T-cell (primary cell): ENCODE measurements at regions not wholly inside any gene's neighbourhood (a gene's known extent, or its start where the extent isn't known, plus 50 kb on each side); places are given as distances from the start of the nearest gene placed in this dataset.

Source experiments
- ATAC-seq, 4 experiments: fragments of 200-7000 bp in 3 of 4; fragments of 150-1000 bp in 1 of 4; cut with Tn5 transposase; replicated peaks in 1 of 4; 1 replicate in 3 of 4; 2 replicates in 1 of 4; pipeline ENCODE4 v1.10.0; 2021; ENCODE audit warnings: moderate library complexity in 3 of 4, mild to moderate bottlenecking in 2 of 4, moderate number of reproducible peaks in 1 of 4
- CTCF ChIA-PET, 2 donors: fragments of 300-600 bp; sonication (Branson Sonifier 250); formaldehyde crosslinking; loops; one replicate each; lab custom pipeline; 2022; ENCODE audit warnings: antibody characterized with exemption in 2 of 2; lab: Charles Lee
- POLR2A ChIA-PET, 2 donors: fragments of 300-600 bp; sonication (Branson Sonifier 250); formaldehyde crosslinking; loops; one replicate each; lab custom pipeline; 2022; ENCODE audit warnings: antibody characterized with exemption in 2 of 2; lab: Charles Lee
- DNase-seq, 35 experiments: peaks; one replicate each; pipeline versions ENCODE4 v3.0.0 to v3.0.0-alpha.2; 2013 to 2023
- H3K27ac ChIP-seq: one replicate; pipeline ENCODE4 v1.5.1; 2013; ENCODE audit warnings: low read length
- H3K27me3 ChIP-seq, 2 experiments: replicated peaks in 1 of 2; 1 replicate in 1 of 2; 2 replicates in 1 of 2; pipeline versions ENCODE4 v1.6.1 to v1.7.0; 2013; ENCODE audit warnings: low read length in 1 of 2, mixed read lengths in 1 of 2; ENCODE audit not compliant: control insufficient read depth in 2 of 2, insufficient read depth in 2 of 2; ENCODE audit errors: extremely low read depth in 1 of 2
- H3K36me3 ChIP-seq, 2 donors: 1 replicate in 1 of 2; 2 replicates in 1 of 2; pipeline versions ENCODE4 v1.6.1 to v1.7.0; 2013; ENCODE audit warnings: low read length in 1 of 2; ENCODE audit not compliant: control insufficient read depth in 2 of 2, insufficient read depth in 1 of 2; ENCODE audit errors: extremely low read depth in 1 of 2
- H3K4me1 ChIP-seq, 2 experiments: 1 replicate in 1 of 2; 2 replicates in 1 of 2; pipeline versions ENCODE4 v1.6.1 to v1.7.0; 2013; ENCODE audit warnings: low read length in 2 of 2, mixed read lengths in 1 of 2; ENCODE audit not compliant: insufficient read depth in 2 of 2, control insufficient read depth in 1 of 2; ENCODE audit errors: extremely low read depth in 1 of 2
- H3K4me3 ChIP-seq, 2 donors: 1 replicate in 1 of 2; 2 replicates in 1 of 2; pipeline versions ENCODE4 v1.5.1 to v1.7.0; 2013; ENCODE audit warnings: mild to moderate bottlenecking in 2 of 2, low read length in 1 of 2, moderate library complexity in 1 of 2; ENCODE audit not compliant: control insufficient read depth in 1 of 2; ENCODE audit errors: extremely low read depth in 1 of 2
- H3K9me3 ChIP-seq: 2 replicates; pipeline ENCODE4 v1.7.0; 2013
- H3K27ac Mint-ChIP-seq, 2 donors: one replicate each; pipeline ENCODE4 v1.8.0; 2020 to 2021; ENCODE audit warnings: mild to moderate bottlenecking in 2 of 2, mixed read lengths in 2 of 2
- H3K27me3 Mint-ChIP-seq, 2 donors: one replicate each; pipeline ENCODE4 v1.8.0; 2021 to 2022; ENCODE audit warnings: mixed read lengths in 2 of 2
- H3K36me3 Mint-ChIP-seq: one replicate; pipeline ENCODE4 v1.8.0; 2021; ENCODE audit warnings: mixed read lengths
- H3K4me1 Mint-ChIP-seq, 3 donors: one replicate each; pipeline ENCODE4 v1.8.0; 2020 to 2022; ENCODE audit warnings: mixed read lengths in 3 of 3, mild to moderate bottlenecking in 1 of 3
- H3K4me3 Mint-ChIP-seq, 3 donors: one replicate each; pipeline ENCODE4 v1.8.0; 2020 to 2022; ENCODE audit warnings: mild to moderate bottlenecking in 3 of 3, mixed read lengths in 3 of 3, moderate library complexity in 3 of 3
- H3K9me3 Mint-ChIP-seq, 3 donors: one replicate each; pipeline ENCODE4 v1.8.0; 2020 to 2022; ENCODE audit warnings: mixed read lengths in 3 of 3
- WGBS: methylation state at CpG from one replicate; pipeline ENCODE4 v1.1.5; 2013; ENCODE audit warnings: missing lambda C conversion rate; ENCODE audit not compliant: insufficient coverage; 5-methylcytosine and 5-hydroxymethylcytosine counted together

GRCh38 chr4:131061734-131062133 lies 1965.8 kb downstream of the C4orf33 start:
- POLR2A ChIA-PET, result no interaction called here
- H3K4me3 Mint-ChIP-seq, result no peak overlapping the region

GRCh38 chr4:131063878-131064277 lies 1967.9 kb downstream of the C4orf33 start:
- H3K4me3 Mint-ChIP-seq, result no peak overlapping the region
- ATAC-seq, result no peak
- H3K27ac Mint-ChIP-seq, result no peak overlapping the region
- no peaks in the 10 kb centered on the region for H3K27me3 Mint-ChIP-seq
- H3K36me3 ChIP-seq, result no peaks in the 10 kb centered on the region
- DNase-seq, result no peak
- 98% methylated on average over 4 of the region's 5 CpGs for WGBS
- H3K9me3 Mint-ChIP-seq, result peaks cover 8 to 18% (median 16%) of the 10 kb centered on the region in 3 donors
- no peaks in the 10 kb centered on the region for H3K36me3 Mint-ChIP-seq
- H3K4me1 ChIP-seq, result no peaks in the 10 kb centered on the region
- no peak overlapping the region for H3K27ac ChIP-seq
- POLR2A ChIA-PET, result no interaction called here
- no peaks in the 10 kb centered on the region for H3K27me3 ChIP-seq
- CTCF ChIA-PET, result no interaction called here
- H3K4me3 ChIP-seq, result no peak overlapping the region
- no peaks in the 10 kb centered on the region for H3K4me1 Mint-ChIP-seq
- no peaks in the 10 kb centered on the region for H3K9me3 ChIP-seq

More at GRCh38 chr4:131061734-131062133, 1965.8 kb downstream of the C4orf33 start:
- Histone ChIP-seq H3K36me3 (no peaks in the 10 kb centered on the region), H3K9me3 (no peaks in the 10 kb centered on the region), H3K27me3 (no peaks in the 10 kb centered on the region), H3K27ac (no peak overlapping the region), H3K4me3 (no peak overlapping the region), H3K4me1 (no peaks in the 10 kb centered on the region)
- Mint-ChIP-seq H3K27ac (no peak overlapping the region), H3K9me3 (peaks cover 16 to 26% (median 18%) of the 10 kb centered on the region in 3 donors), H3K36me3 (no peaks in the 10 kb centered on the region), H3K27me3 (no peaks in the 10 kb centered on the region), H3K4me1 (no peaks in the 10 kb centered on the region)
- CTCF ChIA-PET, result no interaction called here
- WGBS, result no CpG with 5 or more reads among the region's 1 CpG
- no peak for ATAC-seq
- DNase-seq, result no peak

DNA sequence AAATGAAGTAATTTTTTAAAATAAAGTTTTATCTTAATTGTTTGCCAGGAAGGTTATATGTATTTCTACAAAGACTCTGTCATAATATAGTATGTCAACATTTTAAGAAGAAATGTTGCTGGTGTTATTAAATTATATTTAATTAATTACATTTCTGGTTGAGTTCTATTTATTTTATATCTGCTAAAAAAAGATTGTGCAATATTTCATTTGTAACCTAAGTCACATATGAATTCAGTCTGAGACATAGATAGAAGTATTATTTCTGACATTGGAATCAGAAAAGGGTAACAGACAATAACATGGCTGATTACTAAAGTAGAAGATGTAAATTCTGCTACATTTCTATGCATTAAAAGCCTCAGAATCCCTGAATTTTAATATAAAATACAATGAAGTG lies 1985.1 kb downstream of the C4orf33 start:
- no peaks in the 10 kb centered on the region for H3K27me3 ChIP-seq
- Mint-ChIP-seq H3K4me3 (no peak overlapping the region), H3K27me3 (no peaks in the 10 kb centered on the region), H3K4me1 (no peaks in the 10 kb centered on the region), H3K9me3 (peaks cover 0 to 5% (median 3%) of the 10 kb centered on the region in 3 donors), H3K36me3 (no peaks in the 10 kb centered on the region), H3K27ac (no peak overlapping the region)
- ATAC-seq, result no peak
- no peak overlapping the region for H3K4me3 ChIP-seq
- H3K9me3 ChIP-seq, result no peaks in the 10 kb centered on the region
- H3K27ac ChIP-seq, result no peak overlapping the region
- ChIA-PET POLR2A (no interaction called here), CTCF (no interaction called here)
- H3K36me3 ChIP-seq, result no peaks in the 10 kb centered on the region
- no peak for DNase-seq
- H3K4me1 ChIP-seq, result no peaks in the 10 kb centered on the region

GRCh38 chr4:131084997-131085396 lies 1989.0 kb downstream of the C4orf33 start:
- Mint-ChIP-seq H3K36me3 (no peaks in the 10 kb centered on the region), H3K9me3 (peaks cover 7 to 11% (median 9%) of the 10 kb centered on the region in 3 donors), H3K4me1 (no peaks in the 10 kb centered on the region), H3K4me3 (no peak overlapping the region), H3K27me3 (no peaks in the 10 kb centered on the region), H3K27ac (no peak overlapping the region)
- no peak overlapping the region for H3K4me3 ChIP-seq
- no peaks in the 10 kb centered on the region for H3K27me3 ChIP-seq
- no peaks in the 10 kb centered on the region for H3K36me3 ChIP-seq
- no peaks in the 10 kb centered on the region for H3K9me3 ChIP-seq
- H3K4me1 ChIP-seq, result no peaks in the 10 kb centered on the region
- ATAC-seq, result no peak
- ChIA-PET POLR2A (no interaction called here), CTCF (no interaction called here)
- DNase-seq, result no peak
- H3K27ac ChIP-seq, result no peak overlapping the region
- no CpG with 5 or more reads among the region's 3 CpGs for WGBS

GRCh38 chr4:131091896-131092295 lies 1995.9 kb downstream of the C4orf33 start:
- no peak for DNase-seq
- H3K27ac ChIP-seq, result no peak overlapping the region
- H3K9me3 ChIP-seq, result no peaks in the 10 kb centered on the region
- Mint-ChIP-seq H3K4me3 (no peak overlapping the region), H3K27me3 (no peaks in the 10 kb centered on the region), H3K9me3 (peaks cover 6 to 14% (median 11%) of the 10 kb centered on the region in 3 donors), H3K4me1 (no peaks in the 10 kb centered on the region), H3K27ac (no peak overlapping the region), H3K36me3 (no peaks in the 10 kb centered on the region)
- H3K4me3 ChIP-seq, result no peak overlapping the region
- no peaks in the 10 kb centered on the region for H3K4me1 ChIP-seq
- no peaks in the 10 kb centered on the region for H3K36me3 ChIP-seq
- CTCF ChIA-PET, result no interaction called here
- POLR2A ChIA-PET, result no interaction called here
- H3K27me3 ChIP-seq, result no peaks in the 10 kb centered on the region
- ATAC-seq, result no peak

DNA sequence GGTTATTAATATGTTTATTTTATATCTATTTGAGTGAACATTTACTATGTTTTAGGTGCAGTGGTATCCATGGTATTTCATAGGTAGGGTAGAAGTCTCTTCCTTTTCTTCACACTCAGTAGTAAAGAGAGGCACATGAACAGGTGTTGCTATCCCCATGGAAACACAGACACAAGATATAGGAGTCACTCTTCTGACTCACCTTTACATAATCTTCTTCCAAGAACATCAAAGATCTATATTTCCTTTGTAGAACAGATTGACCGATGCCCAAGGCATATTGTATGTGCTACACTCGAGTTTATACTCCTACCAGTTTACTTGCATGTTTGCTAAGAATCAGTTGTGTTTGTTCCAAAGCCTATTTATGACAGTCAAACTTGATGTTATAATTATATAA lies 1997.4 kb downstream of the C4orf33 start:
- Histone ChIP-seq H3K27me3 (no peaks in the 10 kb centered on the region), H3K36me3 (no peaks in the 10 kb centered on the region), H3K4me1 (no peaks in the 10 kb centered on the region), H3K9me3 (no peaks in the 10 kb centered on the region), H3K4me3 (no peak overlapping the region), H3K27ac (no peak overlapping the region)
- peaks cover 6 to 12% (median 11%) of the 10 kb centered on the region in 3 donors for H3K9me3 Mint-ChIP-seq
- H3K4me1 Mint-ChIP-seq, result no peaks in the 10 kb centered on the region
- no peak for ATAC-seq
- no CpG with 5 or more reads among the region's 2 CpGs for WGBS
- ChIA-PET CTCF (no interaction called here), POLR2A (interaction anchor here in 1 of 2 donors (0.6 kb wide), 1 partner anchor 30 kb away, joined by 3 read pairs; no protein-coding TSS in a partner anchor)
- DNase-seq, result no peak
- no peaks in the 10 kb centered on the region for H3K27me3 Mint-ChIP-seq
- H3K36me3 Mint-ChIP-seq, result no peaks in the 10 kb centered on the region
- H3K27ac Mint-ChIP-seq, result no peak overlapping the region
- H3K4me3 Mint-ChIP-seq, result no peak overlapping the region

GRCh38 chr4:131098976-131099375 lies 2003.0 kb downstream of the C4orf33 start:
- ATAC-seq, result no peak
- WGBS, result 82% methylated on average over 5 of the region's 5 CpGs

More at GRCh38 chr4:131098976-131099375, 2003.0 kb downstream of the C4orf33 start:
- Mint-ChIP-seq H3K27me3 (no peaks in the 10 kb centered on the region), H3K4me3 (no peak overlapping the region), H3K4me1 (no peaks in the 10 kb centered on the region), H3K27ac (no peak overlapping the region), H3K36me3 (no peaks in the 10 kb centered on the region), H3K9me3 (peaks cover 4 to 13% (median 7%) of the 10 kb centered on the region in 3 donors)
- H3K27ac ChIP-seq, result no peak overlapping the region
- H3K4me1 ChIP-seq, result no peaks in the 10 kb centered on the region
- ChIA-PET CTCF (no interaction called here), POLR2A (no interaction called here)
- no peaks in the 10 kb centered on the region for H3K9me3 ChIP-seq
- H3K4me3 ChIP-seq, result no peak overlapping the region
- DNase-seq, result no peak
- H3K27me3 ChIP-seq, result no peaks in the 10 kb centered on the region
- no peaks in the 10 kb centered on the region for H3K36me3 ChIP-seq
